Heart left ventricle (tissue), 16 donors: ENCODE measurements at regions not wholly inside any gene's neighbourhood (a gene's known extent, or its start where the extent isn't known, plus 50 kb on each side); places are given as distances from the start of the nearest gene placed in this dataset.

Source experiments
- ATAC-seq, 4 donors: fragments of 200-7000 bp; cut with Tn5 transposase; one replicate each; pipeline ENCODE4 v1.9.1; 2020 to 2022; ENCODE audit warnings: moderate library complexity in 4 of 4, mild to moderate bottlenecking in 3 of 4, moderate number of reproducible peaks in 1 of 4
- DNase-seq, 5 donors: peaks; one replicate each; pipeline ENCODE4 v3.0.0-alpha.2; 2020
- H3K27ac ChIP-seq, 12 donors: fragments of 200-600 bp; sonication (generic) in 4 of 12; one replicate each; pipeline versions ENCODE4 v1.5.0 to v1.8.0; 2016 to 2022; ENCODE audit warnings: mild to moderate bottlenecking in 2 of 12
- H3K27me3 ChIP-seq, 9 donors: fragments of 200-600 bp; sonication (generic) in 2 of 9; one replicate each; pipeline versions ENCODE4 v1.5.1 to v1.8.0; 2016 to 2022; ENCODE audit warnings: mild to moderate bottlenecking in 3 of 9
- H3K36me3 ChIP-seq, 9 donors: fragments of 200-600 bp; sonication (generic) in 2 of 9; one replicate each; pipeline versions ENCODE4 v1.5.0 to v1.8.0; 2018 to 2022; ENCODE audit warnings: mild to moderate bottlenecking in 2 of 9
- H3K4me1 ChIP-seq, 12 donors: fragments of 200-600 bp; sonication (generic) in 4 of 12; one replicate each; pipeline versions ENCODE4 v1.5.0 to v1.8.0; 2016 to 2022; ENCODE audit warnings: mild to moderate bottlenecking in 3 of 12
- H3K4me3 ChIP-seq, 12 donors: fragments of 200-600 bp; sonication (generic) in 4 of 12; one replicate each; pipeline versions ENCODE4 v1.5.0 to v1.8.0; 2017 to 2022; ENCODE audit warnings: mild to moderate bottlenecking in 9 of 12, moderate library complexity in 4 of 12
- H3K9me3 ChIP-seq, 12 donors: fragments of 200-600 bp; sonication (generic) in 4 of 12; one replicate each; pipeline versions ENCODE4 v1.5.0 to v1.8.0; 2016 to 2022; ENCODE audit warnings: mild to moderate bottlenecking in 1 of 12
- POLR2A ChIP-seq, 2 donors: fragments of 450-650 bp; IDR thresholded peaks; one replicate each; pipeline ENCODE4 v1.6.1; 2017; ENCODE audit warnings: antibody characterized with exemption in 2 of 2, mild to moderate bottlenecking in 2 of 2, moderate library complexity in 2 of 2
- WGBS, 4 donors: extraction: QIAGEN DNeasy Blood & Tissue Kit in 2 of 4; methylation state at CpG; one replicate each; pipeline versions ENCODE4 v1.1.5 to v1.1.7; 2013 to 2018; 5-methylcytosine and 5-hydroxymethylcytosine counted together
- intact Hi-C, 10 donors: fragments of 100-400 bp; cut with DNase I; formaldehyde crosslinking; loops; one replicate each; pipeline versions ENCODE4 v1.11.1 to v1.14.2; 2022
- TF ChIP-seq, protein P1 (sequence below), 12 donors: fragments of 200-600 bp; sonication (generic) in 4 of 12; IDR thresholded peaks; one replicate each; pipeline versions ENCODE4 v1.5.0 to v1.8.0; 2018 to 2022; ENCODE audit warnings: antibody characterized with exemption in 12 of 12, mild to moderate bottlenecking in 5 of 12
- donor health status: ischemic (EF 13 %, LVEDD 7.1; RV severe dilation, severe dysfunction).
- donor health status: healthy with polysubstance abuse.
- donor health status: DM: no; HTN: yes; CAD: no.
- donor health status: DM: no; HTN: no; CAD: no.
- donor health status: ischemic (EF 25% LVEDD 6.9; RV normal size, moderate dysfunction).
- donor health status: ischemic (EF 25% LVEDD 5.7; RV mildly dilated, moderate dysfunction).
- donor health status: healthy.
- donor health status: DM: yes; HTN: yes; CAD: no.
- donor health status: ischemic (EF 35%, LVEDD 5.7; RV mildly dilated, moderate dysfunction).
- donor health status: nonischemic (EF 11% LVEDD 7.7; RV severe dilation, severe dysfunction).
- donor health status: DM: yes; HTN: yes; CAD: no.
- donor health status: PGD.
- donor health status: ischemic (EF 29% LVEDD 5.4; RV normal size, mild dysfunction).
- donor health status: nonischemic (EF 23%, LVEDD 6.1; RV moderate dilation, normal function).

DNA sequence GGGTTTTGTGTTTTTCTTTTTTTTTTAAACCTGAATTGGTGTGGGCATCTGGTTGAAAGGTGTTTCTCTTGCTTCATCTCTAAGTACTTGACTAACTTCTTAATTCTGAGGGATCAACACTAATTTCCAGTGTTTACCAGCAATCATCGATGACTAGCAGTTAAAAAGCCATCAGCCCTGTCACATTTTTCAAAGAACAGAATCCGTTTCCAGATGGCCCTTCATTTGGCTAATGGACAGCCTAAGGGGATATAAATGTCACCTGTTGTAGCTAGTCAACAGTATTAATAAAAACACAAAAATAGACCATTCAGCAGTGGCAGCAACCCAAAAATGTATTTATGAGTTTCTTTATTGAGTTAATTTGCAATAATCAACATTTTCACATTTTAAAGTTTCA, 1076.5 kb downstream of the MAT2B start:
- Histone ChIP-seq H3K27me3 (no peaks in the 10 kb centered on the region), H3K4me3 (no peak overlapping the region), H3K27ac (no peak overlapping the region), H3K4me1 (no peaks in the 10 kb centered on the region), H3K9me3 (no peaks in the 10 kb centered on the region), H3K36me3 (no peaks in the 10 kb centered on the region)
- 71 to 89% (median 81%) methylated on average over 2 of the region's 2 CpGs for WGBS, 4 donors
- DNase-seq (no peak), ATAC-seq (no peak)
- intact Hi-C loops = no loop called here
- no peak for TF ChIP-seq POLR2A (IDR thresholded peaks at IDR 0.05)
- TF ChIP-seq, protein P1, sequence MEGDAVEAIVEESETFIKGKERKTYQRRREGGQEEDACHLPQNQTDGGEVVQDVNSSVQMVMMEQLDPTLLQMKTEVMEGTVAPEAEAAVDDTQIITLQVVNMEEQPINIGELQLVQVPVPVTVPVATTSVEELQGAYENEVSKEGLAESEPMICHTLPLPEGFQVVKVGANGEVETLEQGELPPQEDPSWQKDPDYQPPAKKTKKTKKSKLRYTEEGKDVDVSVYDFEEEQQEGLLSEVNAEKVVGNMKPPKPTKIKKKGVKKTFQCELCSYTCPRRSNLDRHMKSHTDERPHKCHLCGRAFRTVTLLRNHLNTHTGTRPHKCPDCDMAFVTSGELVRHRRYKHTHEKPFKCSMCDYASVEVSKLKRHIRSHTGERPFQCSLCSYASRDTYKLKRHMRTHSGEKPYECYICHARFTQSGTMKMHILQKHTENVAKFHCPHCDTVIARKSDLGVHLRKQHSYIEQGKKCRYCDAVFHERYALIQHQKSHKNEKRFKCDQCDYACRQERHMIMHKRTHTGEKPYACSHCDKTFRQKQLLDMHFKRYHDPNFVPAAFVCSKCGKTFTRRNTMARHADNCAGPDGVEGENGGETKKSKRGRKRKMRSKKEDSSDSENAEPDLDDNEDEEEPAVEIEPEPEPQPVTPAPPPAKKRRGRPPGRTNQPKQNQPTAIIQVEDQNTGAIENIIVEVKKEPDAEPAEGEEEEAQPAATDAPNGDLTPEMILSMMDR (IDR thresholded peaks at IDR 0.05) = no peak

DNA sequence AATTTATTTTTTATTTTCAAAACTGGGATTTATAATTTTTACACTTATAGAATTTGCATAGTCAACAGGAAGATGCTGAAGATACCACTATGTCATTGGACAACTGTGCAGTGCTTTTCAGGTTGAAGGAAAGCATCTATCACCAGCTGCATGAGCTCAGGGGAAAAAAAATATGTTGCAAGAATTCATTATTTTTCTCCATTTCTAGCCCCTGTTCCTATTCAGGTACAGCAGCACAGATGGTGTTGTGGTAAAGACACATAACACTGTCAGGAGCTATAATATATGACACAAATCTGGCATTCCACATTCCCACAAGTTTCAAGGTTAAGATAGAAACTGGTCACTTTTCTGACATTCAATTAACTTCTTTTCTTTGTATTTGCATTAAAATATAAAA, 1088.6 kb downstream of the MAT2B start:
- ATAC-seq = no peak
- no peak overlapping the region for H3K27ac ChIP-seq
- intact Hi-C loops = no loop called here
- H3K27me3 ChIP-seq = no peaks in the 10 kb centered on the region
- H3K9me3 ChIP-seq = peaks cover 0 to 3% (median 0%) of the 10 kb centered on the region in 12 donors
- H3K4me3 ChIP-seq = no peak overlapping the region
- no peaks in the 10 kb centered on the region for H3K36me3 ChIP-seq
- DNase-seq = no peak
- TF ChIP-seq, protein P1 (IDR thresholded peaks at IDR 0.05) = no peak
- no peak for TF ChIP-seq POLR2A (IDR thresholded peaks at IDR 0.05)
- H3K4me1 ChIP-seq = no peaks in the 10 kb centered on the region

DNA sequence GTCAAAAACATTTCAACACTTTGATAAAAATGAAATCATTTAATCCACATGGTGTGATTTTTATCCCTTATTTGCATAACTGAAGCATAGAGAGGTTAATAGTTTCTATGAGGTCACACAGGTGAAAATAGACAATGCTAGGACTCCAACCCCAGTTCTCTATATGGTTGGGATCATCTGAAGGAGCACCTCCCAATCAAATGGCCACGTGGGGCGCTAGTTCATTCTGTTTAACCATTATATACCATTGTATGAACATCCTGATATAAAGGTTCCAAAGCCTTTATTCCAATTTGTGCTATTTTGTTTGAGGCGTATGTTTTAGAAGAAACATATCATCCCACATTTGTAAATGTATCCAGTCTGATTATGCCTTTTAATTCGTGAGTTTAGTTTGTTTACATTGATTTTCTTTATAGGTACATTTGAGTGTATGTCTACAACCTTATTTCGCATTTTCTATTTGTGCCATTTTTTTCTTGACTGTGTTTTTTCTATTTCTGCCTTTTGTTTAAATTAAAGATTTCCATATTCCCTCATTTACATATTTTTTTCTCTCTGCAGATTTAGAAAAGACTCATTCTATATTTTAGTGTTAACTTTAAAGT, 1092.0 kb downstream of the MAT2B start:
- DNase-seq (no peak), ATAC-seq (no peak)
- intact Hi-C loops = no loop called here
- H3K27me3 ChIP-seq = no peaks in the 10 kb centered on the region
- H3K4me1 ChIP-seq = no peaks in the 10 kb centered on the region
- 43 to 52% (median 48%) methylated on average over 5 of the region's 5 CpGs for WGBS, 4 donors
- TF ChIP-seq, protein P1 (IDR thresholded peaks at IDR 0.05) = peak in 1 of 12 donors; percentile 13
- no peak for TF ChIP-seq POLR2A (IDR thresholded peaks at IDR 0.05)
- H3K4me3 ChIP-seq = no peak overlapping the region
- no peaks in the 10 kb centered on the region for H3K36me3 ChIP-seq
- no peak overlapping the region for H3K27ac ChIP-seq
- H3K9me3 ChIP-seq = peaks cover 0 to 3% (median 0%) of the 10 kb centered on the region in 12 donors

DNA sequence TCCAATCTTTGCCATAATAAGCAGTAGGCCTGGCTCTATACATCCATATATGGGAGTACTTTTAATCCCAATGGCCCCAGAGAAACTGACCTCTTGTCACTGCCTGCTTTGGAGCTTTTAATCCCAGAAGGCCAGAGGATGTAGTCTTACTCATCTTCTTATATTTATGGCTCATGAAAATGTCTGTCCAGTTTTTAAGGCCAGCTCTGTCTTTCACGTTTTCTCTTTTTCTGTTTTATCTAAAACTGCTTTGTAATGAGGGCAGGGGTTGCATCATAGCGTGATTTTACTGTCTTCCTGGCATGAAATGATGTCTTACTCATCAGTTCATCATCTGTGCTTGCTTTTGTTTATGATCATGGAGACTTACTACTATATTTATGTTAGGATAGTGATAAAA, 1094.9 kb downstream of the MAT2B start:
- no peak for TF ChIP-seq POLR2A (IDR thresholded peaks at IDR 0.05)
- TF ChIP-seq, protein P1 (IDR thresholded peaks at IDR 0.05) = no peak
- no peak overlapping the region for H3K27ac ChIP-seq
- 54 to 69% (median 67%) methylated on average over 2 of the region's 2 CpGs for WGBS, 4 donors

More for the DNA sequence above, 1094.9 kb downstream of the MAT2B start:
- H3K4me1 ChIP-seq = no peaks in the 10 kb centered on the region
- H3K4me3 ChIP-seq = no peak overlapping the region
- H3K27me3 ChIP-seq = no peaks in the 10 kb centered on the region
- no peaks in the 10 kb centered on the region for H3K36me3 ChIP-seq
- ATAC-seq (no peak), DNase-seq (no peak)
- intact Hi-C loops = no loop called here
- peaks cover 0 to 3% (median 0%) of the 10 kb centered on the region in 12 donors for H3K9me3 ChIP-seq
